Smooth muscle cell (in vitro differentiated cells): ENCODE measurements at regions not wholly inside any gene's neighbourhood (a gene's known extent, or its start where the extent isn't known, plus 50 kb on each side); places are given as distances from the start of the nearest gene placed in this dataset.

Experiments used
- DNase-seq: peaks from one replicate; lab custom pipeline; 2025; ENCODE audit not compliant: unreplicated experiment; lab: John Stamatoyannopoulos, UW
- H2AFZ ChIP-seq: fragments of 200-600 bp; sonication (generic); 2 replicates; pipeline ENCODE4 v1.6.0; 2016; ENCODE audit warnings: antibody characterized with exemption, low read depth, mild to moderate bottlenecking
- H3F3A ChIP-seq: fragments of 200-600 bp; sonication (generic); 2 replicates; pipeline ENCODE4 v1.6.0; 2017; ENCODE audit warnings: antibody characterized with exemption, low read depth
- H3K27ac ChIP-seq: fragments of 200-600 bp; sonication (generic); 2 replicates; pipeline ENCODE4 v1.5.1; 2016; ENCODE audit warnings: low read depth, mild to moderate bottlenecking
- H3K27me3 ChIP-seq: fragments of 200-600 bp; sonication (generic); 2 replicates; pipeline ENCODE4 v1.6.1; 2016; ENCODE audit warnings: low read depth, mild to moderate bottlenecking
- H3K36me3 ChIP-seq: fragments of 200-600 bp; sonication (generic); 2 replicates; pipeline ENCODE4 v1.5.1; 2016; ENCODE audit warnings: low read depth
- H3K4me1 ChIP-seq: fragments of 200-600 bp; sonication (generic); 2 replicates; pipeline ENCODE4 v1.5.1; 2016; ENCODE audit warnings: low read depth
- H3K4me2 ChIP-seq: fragments of 200-600 bp; sonication (generic); 2 replicates; pipeline ENCODE4 v1.6.0; 2016; ENCODE audit warnings: mild to moderate bottlenecking
- H3K4me3 ChIP-seq: fragments of 200-600 bp; sonication (generic); 2 replicates; pipeline ENCODE4 v1.5.1; 2016; ENCODE audit warnings: mild to moderate bottlenecking
- H3K79me2 ChIP-seq: fragments of 200-600 bp; sonication (generic); 2 replicates; pipeline ENCODE4 v1.6.0; 2016; ENCODE audit warnings: low read depth, mild to moderate bottlenecking
- H3K9ac ChIP-seq: fragments of 200-600 bp; sonication (generic); 2 replicates; pipeline ENCODE4 v1.6.0; 2016; ENCODE audit warnings: low read depth
- H3K9me3 ChIP-seq: fragments of 200-600 bp; sonication (generic); replicated peaks from 2 replicates; pipeline ENCODE4 v1.5.1; 2016; ENCODE audit warnings: low read depth
- H4K20me1 ChIP-seq: fragments of 200-600 bp; sonication (generic); 2 replicates; pipeline ENCODE4 v1.6.0; 2016; ENCODE audit warnings: low read depth
- WGBS: methylation state at CpG from one replicate; pipeline ENCODE4 v1.1.7; 2016; ENCODE audit warnings: low lambda C conversion rate; 5-methylcytosine and 5-hydroxymethylcytosine counted together
- TF ChIP-seq, protein P1 (sequence below): fragments of 200-600 bp; sonication (generic); IDR thresholded peaks from 2 replicates; pipeline ENCODE4 v1.5.1; 2017; ENCODE audit warnings: borderline replicate concordance, mild to moderate bottlenecking, antibody characterized with exemption; ENCODE audit not compliant: insufficient read depth, poor library complexity, severe bottlenecking

GRCh38 chr6:150668900-150669302, 69.2 kb downstream of the PLEKHG1 start:
- WGBS = 25% methylated on average over 1 of the region's 1 CpG
- Histone ChIP-seq H3K9me3 (no peaks in the 10 kb centered on the region), H3K27ac (peak overlapping the region; percentile 73), H3K27me3 (peaks cover 11% of the 10 kb centered on the region), H3K36me3 (no peaks in the 10 kb centered on the region), H3F3A (no peaks in the 10 kb centered on the region), H3K9ac (peak overlapping the region; percentile 70), H3K4me3 (no peak overlapping the region), H3K79me2 (no peaks in the 10 kb centered on the region), H2AFZ (peak overlapping the region; percentile 79), H3K4me1 (peaks cover 18% of the 10 kb centered on the region), H4K20me1 (no peaks in the 10 kb centered on the region), H3K4me2 (peak overlapping the region; percentile 61)
- DNase-seq = no peak
- TF ChIP-seq, protein P1, sequence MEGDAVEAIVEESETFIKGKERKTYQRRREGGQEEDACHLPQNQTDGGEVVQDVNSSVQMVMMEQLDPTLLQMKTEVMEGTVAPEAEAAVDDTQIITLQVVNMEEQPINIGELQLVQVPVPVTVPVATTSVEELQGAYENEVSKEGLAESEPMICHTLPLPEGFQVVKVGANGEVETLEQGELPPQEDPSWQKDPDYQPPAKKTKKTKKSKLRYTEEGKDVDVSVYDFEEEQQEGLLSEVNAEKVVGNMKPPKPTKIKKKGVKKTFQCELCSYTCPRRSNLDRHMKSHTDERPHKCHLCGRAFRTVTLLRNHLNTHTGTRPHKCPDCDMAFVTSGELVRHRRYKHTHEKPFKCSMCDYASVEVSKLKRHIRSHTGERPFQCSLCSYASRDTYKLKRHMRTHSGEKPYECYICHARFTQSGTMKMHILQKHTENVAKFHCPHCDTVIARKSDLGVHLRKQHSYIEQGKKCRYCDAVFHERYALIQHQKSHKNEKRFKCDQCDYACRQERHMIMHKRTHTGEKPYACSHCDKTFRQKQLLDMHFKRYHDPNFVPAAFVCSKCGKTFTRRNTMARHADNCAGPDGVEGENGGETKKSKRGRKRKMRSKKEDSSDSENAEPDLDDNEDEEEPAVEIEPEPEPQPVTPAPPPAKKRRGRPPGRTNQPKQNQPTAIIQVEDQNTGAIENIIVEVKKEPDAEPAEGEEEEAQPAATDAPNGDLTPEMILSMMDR = no peak

DNA sequence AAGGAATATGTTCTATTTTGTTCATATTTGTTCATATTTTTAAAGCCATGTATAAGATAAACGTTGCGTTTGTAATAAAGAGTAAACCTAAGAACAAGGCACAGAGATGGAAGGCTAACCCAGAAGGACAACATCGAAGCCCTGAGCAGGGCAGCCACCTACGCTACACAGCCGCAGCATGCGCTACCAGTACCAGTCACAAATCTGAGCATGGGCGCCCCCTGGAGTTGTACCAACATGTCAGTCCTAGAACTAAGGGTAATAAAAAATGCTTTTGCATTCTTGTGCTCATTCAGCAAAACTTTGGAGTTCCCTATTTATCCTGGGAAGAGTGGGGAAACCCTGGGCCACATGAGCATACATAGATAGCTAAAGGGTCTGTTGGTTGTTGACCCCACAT, 70.6 kb downstream of the PLEKHG1 start:
- no peak for DNase-seq
- TF ChIP-seq, protein P1 = no peak
- Histone ChIP-seq H3K79me2 (no peaks in the 10 kb centered on the region), H3K4me1 (peaks cover 18% of the 10 kb centered on the region), H3K27ac (no peak overlapping the region), H3F3A (no peaks in the 10 kb centered on the region), H3K4me3 (no peak overlapping the region), H3K9me3 (no peaks in the 10 kb centered on the region), H4K20me1 (no peaks in the 10 kb centered on the region), H3K27me3 (peaks cover 12% of the 10 kb centered on the region), H3K4me2 (no peak overlapping the region), H3K36me3 (no peaks in the 10 kb centered on the region), H3K9ac (no peak overlapping the region), H2AFZ (no peak overlapping the region)
- 95% methylated on average over 7 of the region's 7 CpGs for WGBS

DNA sequence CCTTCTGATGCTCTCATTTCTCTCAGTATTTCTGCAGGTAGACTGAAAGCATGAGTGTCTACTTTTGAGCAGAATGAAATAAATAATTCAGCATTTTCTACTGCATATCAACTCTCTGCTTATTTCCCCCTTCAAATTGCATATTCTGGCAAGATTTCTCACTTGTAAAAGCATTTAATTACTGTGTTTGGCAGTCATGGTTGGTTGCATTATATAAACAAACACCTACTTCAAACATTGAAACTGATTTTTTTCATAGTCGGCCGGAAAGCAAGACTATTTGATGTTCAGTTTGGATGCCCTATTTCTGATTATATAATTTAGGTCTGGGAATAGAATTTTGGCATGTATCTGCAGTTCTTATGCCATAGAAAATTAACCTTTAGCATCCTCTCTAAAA, 73.1 kb downstream of the PLEKHG1 start:
- TF ChIP-seq, protein P1 = no peak
- no peaks in the 10 kb centered on the region for H3K79me2 ChIP-seq
- no peak for DNase-seq
- H3K4me1 ChIP-seq = peaks cover 14% of the 10 kb centered on the region
- WGBS = 88% methylated on average over 2 of the region's 2 CpGs
- H3K27ac ChIP-seq = no peak overlapping the region
- H3K36me3 ChIP-seq = no peaks in the 10 kb centered on the region
- no peak overlapping the region for H3K9ac ChIP-seq
- no peaks in the 10 kb centered on the region for H4K20me1 ChIP-seq
- peaks cover 26% of the 10 kb centered on the region for H3K27me3 ChIP-seq
- no peak overlapping the region for H3K4me2 ChIP-seq
- no peaks in the 10 kb centered on the region for H3K9me3 ChIP-seq
- H2AFZ ChIP-seq = no peak overlapping the region
- no peak overlapping the region for H3K4me3 ChIP-seq
- no peaks in the 10 kb centered on the region for H3F3A ChIP-seq

- Histone ChIP-seq H3K36me3 (no peaks in the 10 kb centered on the region), H3K9ac (no peak overlapping the region), H3K4me3 (no peak overlapping the region), H3K27ac (no peak overlapping the region), H2AFZ (no peak overlapping the region), H3K4me1 (peaks cover 5% of the 10 kb centered on the region), H4K20me1 (no peaks in the 10 kb centered on the region), H3K79me2 (no peaks in the 10 kb centered on the region), H3F3A (no peaks in the 10 kb centered on the region), H3K27me3 (peaks cover 26% of the 10 kb centered on the region), H3K4me2 (no peak overlapping the region), H3K9me3 (no peaks in the 10 kb centered on the region)
- TF ChIP-seq, protein P1 = no peak
- WGBS = 87% methylated on average over 9 of the region's 9 CpGs
- DNase-seq = no peak
These were observed 74.1 kb downstream of the PLEKHG1 start for GRCh38 chr6:150673720-150674346.
